ENCODE measurements at regions not wholly inside any gene's neighbourhood (a gene's known extent, or its start where the extent isn't known, plus 50 kb on each side); places are given as distances from the start of the nearest gene placed in this dataset.
"Not testable (repeated sequence)": the region's sequence is repeated elsewhere in the genome, so short reads cannot be mapped to it uniquely, and the experiment has no call there.

- H3K9ac ChIP-seq (replicated peaks in 1 of 4; ENCODE audit: extremely low read depth in 1 of 4, low read depth in 3 of 4, low read length in 3 of 4); H3K18ac ChIP-seq (ENCODE audit: extremely low read depth, low read length); H3K23ac ChIP-seq (ENCODE audit: insufficient read length); H3K79me2 ChIP-seq (ENCODE audit: control insufficient read depth in 1 of 2, insufficient read depth in 2 of 2, low read length in 2 of 2); H3K79me1 ChIP-seq (ENCODE audit: low read depth, low read length); H2BK12ac ChIP-seq (ENCODE audit: low read depth, low read length); FAIRE-seq; H3K4ac ChIP-seq (replicated peaks; ENCODE audit: insufficient read length, low read depth, low read length); H4K91ac ChIP-seq (replicated peaks; ENCODE audit: insufficient read length, low read length); H3K14ac ChIP-seq (ENCODE audit: insufficient read length); H3K56ac ChIP-seq (replicated peaks; ENCODE audit: insufficient read length, low read depth, low read length); H3K9me3 ChIP-seq (ENCODE audit: insufficient read depth in 2 of 2, low read depth in 1 of 2, low read length in 1 of 2); H3K4me1 ChIP-seq (replicated peaks in 1 of 4; ENCODE audit: control insufficient read depth in 3 of 4, insufficient read depth in 4 of 4, low read length in 3 of 4); H3K4me2 ChIP-seq (ENCODE audit: insufficient read depth in 1 of 2, low read depth in 2 of 2, low read length in 2 of 2); H3K27me3 ChIP-seq (replicated peaks in 1 of 4; ENCODE audit: control insufficient read depth in 3 of 4, extremely low read depth in 1 of 4, insufficient read depth in 3 of 4, low read length in 3 of 4); H3K23me2 ChIP-seq (ENCODE audit: low read depth, low read length); H2BK120ac ChIP-seq (replicated peaks; ENCODE audit: low read depth, low read length); H4K20me1 ChIP-seq (replicated peaks in 1 of 2; ENCODE audit: control insufficient read depth in 1 of 2, insufficient read depth in 2 of 2, low read length in 2 of 2); DNase-seq (ENCODE audit: low read depth in 1 of 2, low spot score in 2 of 2); H3K27ac ChIP-seq (ENCODE audit: low read depth, low read length); H2BK5ac ChIP-seq (ENCODE audit: low read depth, low read length); H3K36me3 ChIP-seq (ENCODE audit: control insufficient read depth in 2 of 4, insufficient read depth in 4 of 4, low read length in 3 of 4); POLR2A ChIA-PET (ENCODE audit: partially characterized antibody); H2AK5ac ChIP-seq (ENCODE audit: low read depth, low read length); H2AFZ ChIP-seq (ENCODE audit: low read length); H4K8ac ChIP-seq (ENCODE audit: extremely low read depth, insufficient read depth, low read length); H4K5ac ChIP-seq (ENCODE audit: insufficient read length, low read depth, low read length); H2BK15ac ChIP-seq (ENCODE audit: low read length); H2BK20ac ChIP-seq (ENCODE audit: low read length); CTCF ChIA-PET (ENCODE audit: partially characterized antibody); H3K4me3 ChIP-seq (ENCODE audit: extremely low read depth in 1 of 4, insufficient read depth in 2 of 4, low read depth in 3 of 4, low read length in 4 of 4): not testable (repeated sequence)
- 95% methylated on average over 7 of the region's 8 CpGs; no CpG with 5 or more reads in 1 of the 2 experiments for WGBS, 2 experiments (ENCODE audit: extremely low coverage in 1 of 2, insufficient coverage in 1 of 2, insufficient read length in 1 of 2, insufficient replicate concordance in 2 of 2, low coverage in 1 of 2, low lambda C conversion rate in 2 of 2, missing lambda C conversion rate in 1 of 2)
Observed at GRCh38 chr9:102905795-102906194, 89.3 kb upstream of the CYLC2 start.

All from H1 (cell line).